ENCODE measurements at regions not wholly inside any gene's neighbourhood (a gene's known extent, or its start where the extent isn't known, plus 50 kb on each side); places are given as distances from the start of the nearest gene placed in this dataset.

GRCh38 chr1:199138061-199138460, 499.2 kb downstream of the PTPRC start:
- TF ChIP-seq EZH2 (IDR thresholded peaks at IDR 0.05; ENCODE audit: insufficient read depth, low read length) = no peak
- TF ChIP-seq, protein P1, sequence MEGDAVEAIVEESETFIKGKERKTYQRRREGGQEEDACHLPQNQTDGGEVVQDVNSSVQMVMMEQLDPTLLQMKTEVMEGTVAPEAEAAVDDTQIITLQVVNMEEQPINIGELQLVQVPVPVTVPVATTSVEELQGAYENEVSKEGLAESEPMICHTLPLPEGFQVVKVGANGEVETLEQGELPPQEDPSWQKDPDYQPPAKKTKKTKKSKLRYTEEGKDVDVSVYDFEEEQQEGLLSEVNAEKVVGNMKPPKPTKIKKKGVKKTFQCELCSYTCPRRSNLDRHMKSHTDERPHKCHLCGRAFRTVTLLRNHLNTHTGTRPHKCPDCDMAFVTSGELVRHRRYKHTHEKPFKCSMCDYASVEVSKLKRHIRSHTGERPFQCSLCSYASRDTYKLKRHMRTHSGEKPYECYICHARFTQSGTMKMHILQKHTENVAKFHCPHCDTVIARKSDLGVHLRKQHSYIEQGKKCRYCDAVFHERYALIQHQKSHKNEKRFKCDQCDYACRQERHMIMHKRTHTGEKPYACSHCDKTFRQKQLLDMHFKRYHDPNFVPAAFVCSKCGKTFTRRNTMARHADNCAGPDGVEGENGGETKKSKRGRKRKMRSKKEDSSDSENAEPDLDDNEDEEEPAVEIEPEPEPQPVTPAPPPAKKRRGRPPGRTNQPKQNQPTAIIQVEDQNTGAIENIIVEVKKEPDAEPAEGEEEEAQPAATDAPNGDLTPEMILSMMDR (IDR thresholded peaks at IDR 0.05; ENCODE audit: insufficient read depth, low read depth, low read length) = no peak

Data from astrocyte (in vitro differentiated cells and primary cell).